HCT116 (cell line): ENCODE measurements at regions not wholly inside any gene's neighbourhood (a gene's known extent, or its start where the extent isn't known, plus 50 kb on each side); places are given as distances from the start of the nearest gene placed in this dataset.

ENCODE experiments used
- ATAC-seq: fragments of 200-7000 bp; cut with Tn5 transposase; 2 replicates; pipeline ENCODE4 v1.9.1; 2020; ENCODE audit warnings: mild to moderate bottlenecking, moderate library complexity
- BruUV-seq: library from RNA; stranded (reverse); fragments of 400-500 nt; replicated peaks from 2 replicates; lab custom pipeline; 2021; lab: Mats Ljungman, UMichigan
- CTCF ChIA-PET: fragments of 300-600 bp; sonication (Branson Sonifier 250); formaldehyde crosslinking; loops from one replicate; lab custom pipeline; 2021; ENCODE audit warnings: antibody characterized with exemption; lab: Charles Lee
- POLR2A ChIA-PET: fragments of 300-600, 350-600 bp; sonication (Branson Sonifier 250); formaldehyde crosslinking; loops from one replicate; lab custom pipeline; 2021; ENCODE audit warnings: antibody characterized with exemption; lab: Charles Lee
- RAD21 ChIA-PET, 2 experiments: fragments of 300-600 bp; sonication (Branson Sonifier 250); formaldehyde crosslinking; loops; one replicate each; lab custom pipeline; 2023; ENCODE audit warnings: low total read pairs in 2 of 2; ENCODE audit not compliant: uncharacterized antibody in 2 of 2, unreplicated experiment in 2 of 2, low non-redundant PET in 1 of 2; lab: Charles Lee
- DNase-seq: peaks from one replicate; pipeline ENCODE4 v3.0.0-alpha.2; 2010; ENCODE audit warnings: low read depth, low spot score
- H2AFZ ChIP-seq: fragments of 200-600 bp; shearing (Covaris generic), sonication (generic); 2 replicates; pipeline ENCODE4 v1.6.1; 2017; ENCODE audit warnings: low read depth, mixed run types, mixed read lengths, antibody characterized with exemption, low read length; ENCODE audit not compliant: poor library complexity, severe bottlenecking
- H3K27ac ChIP-seq: 2 replicates; pipeline ENCODE4 v1.5.1; 2012; ENCODE audit warnings: low read depth, low read length
- H3K27me3 ChIP-seq: fragments of 200-600 bp; sonication (generic); 2 replicates; pipeline ENCODE4 v1.6.1; 2016; ENCODE audit warnings: mixed run types, low read length, mixed read lengths; ENCODE audit not compliant: insufficient read depth
- H3K36me3 ChIP-seq, 2 experiments: fragments of 200-500 bp in 1 of 2; fragments of 200-600 bp in 1 of 2; sonication (Bioruptor generic) in 1 of 2; sonication (generic) in 1 of 2; 2 replicates each; pipeline versions ENCODE4 v1.5.1 to v1.6.1; 2014 to 2016; ENCODE audit warnings: low read length in 2 of 2, inconsistent platforms in 1 of 2, mixed read lengths in 1 of 2, mixed run types in 1 of 2; ENCODE audit not compliant: insufficient read depth in 2 of 2, control insufficient read depth in 1 of 2
- H3K4me1 ChIP-seq, 2 experiments: fragments of 200-600 bp in 1 of 2; sonication (generic) in 1 of 2; 2 replicates each; pipeline versions ENCODE4 v1.5.1 to v1.6.1; 2012 to 2017; ENCODE audit warnings: low read length in 2 of 2, inconsistent platforms in 1 of 2, mild to moderate bottlenecking in 1 of 2, mixed read lengths in 1 of 2, mixed run types in 1 of 2, moderate library complexity in 1 of 2; ENCODE audit not compliant: insufficient read depth in 2 of 2, control insufficient read depth in 1 of 2
- H3K4me2 ChIP-seq: fragments of 200-600 bp; sonication (generic); 2 replicates; pipeline ENCODE4 v1.6.1; 2017; ENCODE audit warnings: mixed run types, low read length, mixed read lengths
- H3K4me3 ChIP-seq, 2 experiments: fragments of 200-600 bp in 1 of 2; sonication (generic) in 1 of 2; replicated peaks in 1 of 2; 2 replicates each; pipeline ENCODE4 v1.5.1; 2011 to 2016; ENCODE audit warnings: low read length in 2 of 2, control low read depth in 1 of 2, low read depth in 1 of 2, mild to moderate bottlenecking in 1 of 2, mixed read lengths in 1 of 2, mixed run types in 1 of 2
- H3K79me2 ChIP-seq: fragments of 200-600 bp; sonication (generic); 2 replicates; pipeline ENCODE4 v1.6.1; 2017; ENCODE audit warnings: mild to moderate bottlenecking, mixed run types, low read length, moderate library complexity, mixed read lengths; ENCODE audit not compliant: insufficient read depth
- H3K9ac ChIP-seq: fragments of 200-600 bp; sonication (generic); 2 replicates; pipeline ENCODE4 v1.6.1; 2016; ENCODE audit warnings: low read length, mixed read lengths
- H3K9me2 ChIP-seq: fragments of 200-600 bp; sonication (generic), shearing (Covaris generic); 2 replicates; pipeline ENCODE4 v1.6.1; 2017; ENCODE audit warnings: mixed run types, mild to moderate bottlenecking, moderate library complexity; ENCODE audit not compliant: insufficient read depth
- H3K9me3 ChIP-seq, 2 experiments: fragments of 200-500 bp in 1 of 2; fragments of 200-600 bp in 1 of 2; sonication (Bioruptor generic) in 1 of 2; sonication (generic) in 1 of 2; 2 replicates each; pipeline ENCODE4 v1.6.1; 2014 to 2017; ENCODE audit warnings: low read length in 2 of 2, mixed read lengths in 2 of 2, inconsistent platforms in 1 of 2, low read depth in 1 of 2, mild to moderate bottlenecking in 1 of 2, mixed run types in 1 of 2, moderate library complexity in 1 of 2; ENCODE audit not compliant: control insufficient read depth in 1 of 2, insufficient read depth in 1 of 2
- H4K20me1 ChIP-seq: fragments of 200-600 bp; sonication (generic), shearing (Covaris generic); 2 replicates; pipeline ENCODE4 v1.6.1; 2017; ENCODE audit warnings: mixed run types, mild to moderate bottlenecking, moderate library complexity; ENCODE audit not compliant: insufficient read depth
- ATF3 ChIP-seq: IDR thresholded peaks from 2 replicates; pipeline ENCODE4 v1.6.1; 2012
- CEBPB ChIP-seq: IDR thresholded peaks from 2 replicates; pipeline ENCODE4 v1.6.1; 2012; ENCODE audit warnings: low read depth
- EGR1 ChIP-seq: IDR thresholded peaks from 2 replicates; pipeline ENCODE4 v1.6.1; 2012; ENCODE audit warnings: low read depth
- EZH2phosphoT487 ChIP-seq: fragments of 200-600 bp; IDR thresholded peaks from 2 replicates; pipeline ENCODE4 v1.6.1; 2018; ENCODE audit warnings: antibody characterized with exemption, borderline replicate concordance
- FOSL1 ChIP-seq: IDR thresholded peaks from 2 replicates; pipeline ENCODE4 v1.6.1; 2012; ENCODE audit warnings: low read depth
- JUND ChIP-seq: IDR thresholded peaks from 2 replicates; pipeline ENCODE4 v1.6.1; 2012
- POLR2A ChIP-seq: IDR thresholded peaks from 2 replicates; pipeline ENCODE4 v1.7.0; 2011; ENCODE audit warnings: borderline replicate concordance; ENCODE audit not compliant: insufficient read depth, insufficient read length; ENCODE audit errors: extremely low read depth
- POLR2AphosphoS5 ChIP-seq: IDR thresholded peaks from 2 replicates; pipeline ENCODE4 v1.6.1; 2011; ENCODE audit warnings: mild to moderate bottlenecking, low read depth, low read length, moderate library complexity
- RAD21 ChIP-seq: IDR thresholded peaks from 2 replicates; pipeline ENCODE4 v1.6.1; 2012; ENCODE audit warnings: low read depth, mild to moderate bottlenecking
- SP1 ChIP-seq: IDR thresholded peaks from 2 replicates; pipeline ENCODE4 v1.6.1; 2012; ENCODE audit warnings: low read depth
- SRF ChIP-seq: IDR thresholded peaks from 2 replicates; pipeline ENCODE4 v1.6.1; 2012; ENCODE audit warnings: low read depth
- TCF7L2 ChIP-seq: IDR thresholded peaks from 2 replicates; pipeline ENCODE4 v1.7.0; 2011; ENCODE audit warnings: borderline replicate concordance, inconsistent platforms; ENCODE audit not compliant: insufficient read depth, insufficient read length; ENCODE audit errors: extremely low read depth
- YY1 ChIP-seq: IDR thresholded peaks from 2 replicates; pipeline ENCODE4 v1.6.1; 2011; ENCODE audit warnings: low read length, low read depth, moderate library complexity, mild to moderate bottlenecking; ENCODE audit not compliant: insufficient replicate concordance; ENCODE audit errors: extremely low read depth
- ZBTB33 ChIP-seq: IDR thresholded peaks from 2 replicates; pipeline ENCODE4 v1.6.1; 2011; ENCODE audit warnings: mild to moderate bottlenecking, low read length, moderate library complexity; ENCODE audit not compliant: insufficient replicate concordance; ENCODE audit errors: extremely low read depth
- ZFX ChIP-seq: fragments of 450-650 bp; IDR thresholded peaks from 2 replicates; pipeline ENCODE4 v1.6.1; 2017
- ZNF274 ChIP-seq: fragments of 200-500 bp; sonication (Bioruptor generic); IDR thresholded peaks from 2 replicates; pipeline ENCODE4 v1.6.1; 2014; ENCODE audit warnings: mild to moderate bottlenecking, low read depth, low read length, inconsistent platforms
- intact Hi-C: fragments of 100-400 bp; cut with micrococcal nuclease; formaldehyde crosslinking; loops from 2 replicates; pipeline ENCODE4 v1.10.0; 2022
- TF ChIP-seq, protein P1 (sequence below): IDR thresholded peaks from 2 replicates; pipeline ENCODE4 v1.6.1; 2012

DNA sequence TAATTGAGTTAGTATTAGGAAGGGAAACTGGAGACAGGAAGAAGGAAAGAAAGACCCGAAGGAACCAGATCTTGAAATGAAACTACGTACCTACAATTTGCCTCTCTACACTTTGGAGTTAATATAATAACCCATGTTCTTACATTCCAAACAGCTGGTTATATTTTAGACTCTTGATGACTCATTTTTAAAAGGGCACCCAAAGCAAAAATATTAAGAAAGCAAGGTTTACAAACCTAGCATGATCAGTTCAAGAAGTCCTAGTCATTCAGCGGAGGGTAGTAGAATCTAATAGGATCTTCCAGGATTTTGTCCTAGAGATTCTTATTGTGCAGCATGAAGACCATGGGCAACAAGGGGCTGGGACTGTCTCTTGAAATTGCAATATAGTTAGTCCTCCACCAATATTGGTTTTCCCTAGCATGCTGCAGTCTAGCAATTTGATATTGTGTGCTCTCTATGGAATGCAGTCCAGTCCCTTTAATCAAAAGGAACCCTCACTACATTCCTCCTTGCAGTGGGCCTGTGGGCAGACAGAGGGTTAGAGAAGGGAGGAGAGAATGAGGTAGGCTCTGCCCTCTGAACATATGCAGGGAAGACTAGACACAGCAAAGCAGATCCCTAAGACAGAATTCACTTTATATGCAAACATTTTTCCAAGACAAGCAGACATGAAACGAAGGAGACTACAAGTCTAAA lies 230.3 kb downstream of the INHBA start:
- H3K79me2 ChIP-seq = no peaks in the 10 kb centered on the region
- CTCF ChIA-PET = no interaction called here
- no peak overlapping the region for H3K4me2 ChIP-seq
- POLR2A ChIA-PET = no interaction called here
- H3K9ac ChIP-seq = no peak overlapping the region
- no peak overlapping the region for H2AFZ ChIP-seq
- no peaks in the 10 kb centered on the region for H4K20me1 ChIP-seq
- DNase-seq (no peak), ATAC-seq (no peak)
- no peaks in the 10 kb centered on the region for H3K4me1 ChIP-seq
- H3K27ac ChIP-seq = no peak overlapping the region
- H3K36me3 ChIP-seq = no peaks in the 10 kb centered on the region
- H3K9me2 ChIP-seq = no peaks in the 10 kb centered on the region
- no peaks in the 10 kb centered on the region for H3K9me3 ChIP-seq
- RAD21 ChIA-PET = no interaction called here
- no peaks in the 10 kb centered on the region for H3K27me3 ChIP-seq
- intact Hi-C loops = no loop called here
- no peak overlapping the region for H3K4me3 ChIP-seq
- no TSS peak for BruUV-seq
- TF ChIP-seq SRF (no peak), ZNF274 (no peak), POLR2AphosphoS5 (no peak), TCF7L2 (no peak), POLR2A (no peak), JUND (no peak), SP1 (no peak), RAD21 (no peak), CEBPB (no peak), ATF3 (no peak)
- TF ChIP-seq, protein P1, sequence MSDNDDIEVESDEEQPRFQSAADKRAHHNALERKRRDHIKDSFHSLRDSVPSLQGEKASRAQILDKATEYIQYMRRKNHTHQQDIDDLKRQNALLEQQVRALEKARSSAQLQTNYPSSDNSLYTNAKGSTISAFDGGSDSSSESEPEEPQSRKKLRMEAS = no peak

DNA sequence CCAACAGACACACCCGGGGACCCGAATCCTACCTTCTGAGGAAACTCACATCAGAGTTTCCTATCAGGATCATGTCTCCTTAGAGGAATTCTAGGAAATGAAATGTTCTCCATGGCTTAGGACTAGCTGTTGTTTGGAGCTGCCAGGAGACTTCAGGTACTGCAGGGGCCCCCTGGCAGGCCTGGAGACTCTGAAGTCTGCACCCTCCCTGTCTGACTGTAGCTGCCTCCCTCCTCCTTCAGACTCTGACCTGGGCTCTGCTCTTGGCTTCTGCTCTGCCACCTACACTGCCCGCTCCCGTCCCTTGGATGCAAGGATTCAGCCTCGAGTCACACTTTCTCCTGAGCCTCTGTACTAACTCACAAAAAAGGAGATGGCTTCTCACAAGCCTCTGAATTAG lies 232.8 kb downstream of the INHBA start:
- RAD21 ChIA-PET = no interaction called here
- TF ChIP-seq CEBPB (no peak), EZH2phosphoT487 (no peak), YY1 (no peak), SRF (no peak), TCF7L2 (no peak), FOSL1 (no peak), EGR1 (no peak), ATF3 (no peak), ZBTB33 (no peak), ZFX (no peak)

More for the DNA sequence above, 232.8 kb downstream of the INHBA start:
- Histone ChIP-seq H3K9me3 (no peaks in the 10 kb centered on the region), H3K27me3 (no peaks in the 10 kb centered on the region), H3K4me3 (no peak overlapping the region), H2AFZ (no peak overlapping the region), H4K20me1 (no peaks in the 10 kb centered on the region), H3K4me1 (no peaks in the 10 kb centered on the region), H3K9ac (no peak overlapping the region), H3K36me3 (no peaks in the 10 kb centered on the region), H3K79me2 (no peaks in the 10 kb centered on the region), H3K4me2 (no peak overlapping the region), H3K9me2 (no peaks in the 10 kb centered on the region), H3K27ac (no peak overlapping the region)
- ATAC-seq = no peak
- BruUV-seq = no TSS peak
- no peak for DNase-seq
- intact Hi-C loops = no loop called here
- CTCF ChIA-PET = no interaction called here
- POLR2A ChIA-PET = no interaction called here
